ENCODE measurements at regions not wholly inside any gene's neighbourhood (a gene's known extent, or its start where the extent isn't known, plus 50 kb on each side); places are given as distances from the start of the nearest gene placed in this dataset.
"Not testable (repeated sequence)": the region's sequence is repeated elsewhere in the genome, so short reads cannot be mapped to it uniquely, and the experiment has no call there.

- H3K27me3 ChIP-seq (ENCODE audit: insufficient read depth, insufficient read length), result no peaks in the 10 kb centered on the region
- TF ChIP-seq ZNF274 (IDR thresholded peaks at IDR 0.05; ENCODE audit: low read depth, low read length), result no peak
These were observed 546.1 kb upstream of the SALL3 start for GRCh38 chr18:78433562-78433961.

GRCh38 chr18:78436110-78436509 lies 543.5 kb upstream of the SALL3 start:
- TF ChIP-seq ZNF274 (IDR thresholded peaks at IDR 0.05; ENCODE audit: low read depth, low read length), result no peak
- no peak for TF ChIP-seq YY1 (IDR thresholded peaks at IDR 0.05; ENCODE audit: insufficient read depth, insufficient read length)
- no peak for TF ChIP-seq SUZ12 (IDR thresholded peaks at IDR 0.05; ENCODE audit: extremely low read depth, insufficient read depth, insufficient read length)
- Histone ChIP-seq H3K9ac (ENCODE audit: insufficient read length, low read depth) (no peak overlapping the region), H3K36me3 (ENCODE audit: insufficient read depth, insufficient read length, low read length) (no peaks in the 10 kb centered on the region), H3K4me3 (ENCODE audit: insufficient read length, low read depth) (no peak overlapping the region), H3K4me1 (ENCODE audit: insufficient read depth, insufficient read length) (no peaks in the 10 kb centered on the region), H3K9me3 (ENCODE audit: insufficient read depth, low read length) (no peaks in the 10 kb centered on the region), H3K27me3 (ENCODE audit: insufficient read depth, insufficient read length) (no peaks in the 10 kb centered on the region)
- DNase-seq (ENCODE audit: low read depth, low spot score), result no peak

More at GRCh38 chr18:78433562-78433961, 546.1 kb upstream of the SALL3 start:
- no peak for DNase-seq (ENCODE audit: low read depth, low spot score)
- Histone ChIP-seq H3K4me3 (ENCODE audit: insufficient read length, low read depth) (no peak overlapping the region), H3K9ac (ENCODE audit: insufficient read length, low read depth) (no peak overlapping the region), H3K4me1 (ENCODE audit: insufficient read depth, insufficient read length) (no peaks in the 10 kb centered on the region), H3K36me3 (ENCODE audit: insufficient read depth, insufficient read length, low read length) (no peaks in the 10 kb centered on the region), H3K9me3 (ENCODE audit: insufficient read depth, low read length) (no peaks in the 10 kb centered on the region)

- H3K27me3 ChIP-seq (ENCODE audit: insufficient read depth, insufficient read length); DNase-seq (ENCODE audit: low read depth, low spot score); H3K36me3 ChIP-seq (ENCODE audit: insufficient read depth, insufficient read length, low read length); H3K9me3 ChIP-seq (ENCODE audit: insufficient read depth, low read length); H3K4me3 ChIP-seq (ENCODE audit: insufficient read length, low read depth); H3K4me1 ChIP-seq (ENCODE audit: insufficient read depth, insufficient read length); H3K9ac ChIP-seq (ENCODE audit: insufficient read length, low read depth): not testable (repeated sequence)
These were observed 541.4 kb upstream of the SALL3 start for GRCh38 chr18:78438235-78438634.

- no peaks in the 10 kb centered on the region for H3K27me3 ChIP-seq (ENCODE audit: insufficient read depth, insufficient read length)
- no peak for DNase-seq (ENCODE audit: low read depth, low spot score)
- no peaks in the 10 kb centered on the region for H3K4me1 ChIP-seq (ENCODE audit: insufficient read depth, insufficient read length)
These were observed 533.7 kb upstream of the SALL3 start for GRCh38 chr18:78445880-78446279.

GRCh38 chr18:78447211-78447610 lies 532.4 kb upstream of the SALL3 start:
- Histone ChIP-seq H3K9ac (ENCODE audit: insufficient read length, low read depth) (no peak overlapping the region), H3K4me3 (ENCODE audit: insufficient read length, low read depth) (no peak overlapping the region), H3K27me3 (ENCODE audit: insufficient read depth, insufficient read length) (no peaks in the 10 kb centered on the region), H3K36me3 (ENCODE audit: insufficient read depth, insufficient read length, low read length) (no peaks in the 10 kb centered on the region), H3K9me3 (ENCODE audit: insufficient read depth, low read length) (no peaks in the 10 kb centered on the region), H3K4me1 (ENCODE audit: insufficient read depth, insufficient read length) (no peaks in the 10 kb centered on the region)
- TF ChIP-seq SUZ12 (IDR thresholded peaks at IDR 0.05; ENCODE audit: extremely low read depth, insufficient read depth, insufficient read length), result no peak
- no peak for TF ChIP-seq ZNF274 (IDR thresholded peaks at IDR 0.05; ENCODE audit: low read depth, low read length)
- TF ChIP-seq YY1 (IDR thresholded peaks at IDR 0.05; ENCODE audit: insufficient read depth, insufficient read length), result no peak
- no peak for DNase-seq (ENCODE audit: low read depth, low spot score)

More at GRCh38 chr18:78445880-78446279, 533.7 kb upstream of the SALL3 start:
- Histone ChIP-seq H3K4me3 (ENCODE audit: insufficient read length, low read depth) (no peak overlapping the region), H3K9ac (ENCODE audit: insufficient read length, low read depth) (no peak overlapping the region), H3K9me3 (ENCODE audit: insufficient read depth, low read length) (no peaks in the 10 kb centered on the region), H3K36me3 (ENCODE audit: insufficient read depth, insufficient read length, low read length) (no peaks in the 10 kb centered on the region)
- TF ChIP-seq ZNF274 (IDR thresholded peaks at IDR 0.05; ENCODE audit: low read depth, low read length), result no peak
- no peak for TF ChIP-seq SUZ12 (IDR thresholded peaks at IDR 0.05; ENCODE audit: extremely low read depth, insufficient read depth, insufficient read length)

GRCh38 chr18:78448106-78448505 lies 531.5 kb upstream of the SALL3 start:
- Histone ChIP-seq H3K4me1 (ENCODE audit: insufficient read depth, insufficient read length) (no peaks in the 10 kb centered on the region), H3K4me3 (ENCODE audit: insufficient read length, low read depth) (no peak overlapping the region), H3K36me3 (ENCODE audit: insufficient read depth, insufficient read length, low read length) (no peaks in the 10 kb centered on the region), H3K9ac (ENCODE audit: insufficient read length, low read depth) (no peak overlapping the region), H3K9me3 (ENCODE audit: insufficient read depth, low read length) (no peaks in the 10 kb centered on the region), H3K27me3 (ENCODE audit: insufficient read depth, insufficient read length) (no peaks in the 10 kb centered on the region)
- DNase-seq (ENCODE audit: low read depth, low spot score), result no peak
- TF ChIP-seq ZNF274 (IDR thresholded peaks at IDR 0.05; ENCODE audit: low read depth, low read length) (no peak), SUZ12 (IDR thresholded peaks at IDR 0.05; ENCODE audit: extremely low read depth, insufficient read depth, insufficient read length) (no peak), YY1 (IDR thresholded peaks at IDR 0.05; ENCODE audit: insufficient read depth, insufficient read length) (no peak)

GRCh38 chr18:78448591-78448990 lies 531.0 kb upstream of the SALL3 start:
- no peak for DNase-seq (ENCODE audit: low read depth, low spot score)
- H3K9me3 ChIP-seq (ENCODE audit: insufficient read depth, low read length), result no peaks in the 10 kb centered on the region
- H3K4me1 ChIP-seq (ENCODE audit: insufficient read depth, insufficient read length), result no peaks in the 10 kb centered on the region
- no peaks in the 10 kb centered on the region for H3K36me3 ChIP-seq (ENCODE audit: insufficient read depth, insufficient read length, low read length)
- no peaks in the 10 kb centered on the region for H3K27me3 ChIP-seq (ENCODE audit: insufficient read depth, insufficient read length)
- H3K4me3 ChIP-seq (ENCODE audit: insufficient read length, low read depth), result no peak overlapping the region
- TF ChIP-seq ZNF274 (IDR thresholded peaks at IDR 0.05; ENCODE audit: low read depth, low read length) (no peak), SUZ12 (IDR thresholded peaks at IDR 0.05; ENCODE audit: extremely low read depth, insufficient read depth, insufficient read length) (no peak), YY1 (IDR thresholded peaks at IDR 0.05; ENCODE audit: insufficient read depth, insufficient read length) (no peak)
- H3K9ac ChIP-seq (ENCODE audit: insufficient read length, low read depth), result no peak overlapping the region

- DNase-seq (ENCODE audit: low read depth, low spot score), result no peak
- TF ChIP-seq ZNF274 (IDR thresholded peaks at IDR 0.05; ENCODE audit: low read depth, low read length) (no peak), SUZ12 (IDR thresholded peaks at IDR 0.05; ENCODE audit: extremely low read depth, insufficient read depth, insufficient read length) (no peak), YY1 (IDR thresholded peaks at IDR 0.05; ENCODE audit: insufficient read depth, insufficient read length) (no peak)
- Histone ChIP-seq H3K9me3 (ENCODE audit: insufficient read depth, low read length) (no peaks in the 10 kb centered on the region), H3K36me3 (ENCODE audit: insufficient read depth, insufficient read length, low read length) (no peaks in the 10 kb centered on the region), H3K27me3 (ENCODE audit: insufficient read depth, insufficient read length) (no peaks in the 10 kb centered on the region), H3K4me3 (ENCODE audit: insufficient read length, low read depth) (no peak overlapping the region), H3K4me1 (ENCODE audit: insufficient read depth, insufficient read length) (peaks cover 2% of the 10 kb centered on the region), H3K9ac (ENCODE audit: insufficient read length, low read depth) (no peak overlapping the region)
These were observed 525.4 kb upstream of the SALL3 start for GRCh38 chr18:78454221-78454620.
